GM18498 (cell line): ENCODE measurements at regions not wholly inside any gene's neighbourhood (a gene's known extent, or its start where the extent isn't known, plus 50 kb on each side); places are given as distances from the start of the nearest gene placed in this dataset.

Experiments used
- ATAC-seq: cut with Tn5 transposase; IDR thresholded peaks from one replicate; pipeline ENCODE4 v1.9.1; 2021; ENCODE audit warnings: mild to moderate bottlenecking, moderate library complexity; ENCODE audit not compliant: unreplicated experiment

DNA sequence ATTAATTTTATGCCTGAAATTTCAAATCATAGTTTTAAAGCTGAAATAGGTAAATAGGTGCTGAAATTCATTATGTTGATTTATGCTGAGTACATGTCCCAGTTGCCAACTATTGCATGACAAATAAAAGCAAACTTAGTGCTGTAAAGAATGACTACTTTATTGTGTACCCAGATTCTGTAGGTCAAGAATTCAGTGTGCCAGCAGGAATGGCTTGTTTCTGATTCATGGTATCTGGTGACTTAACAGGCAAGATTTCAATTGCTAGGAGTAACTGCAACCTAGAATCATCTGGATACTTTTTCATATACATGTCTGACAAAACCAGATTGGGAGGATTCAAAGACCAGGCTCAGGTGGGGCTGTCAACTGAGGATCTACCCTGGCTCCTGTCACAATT, 678.4 kb upstream of the ADAMTS5 start:
- ATAC-seq = no peak

DNA sequence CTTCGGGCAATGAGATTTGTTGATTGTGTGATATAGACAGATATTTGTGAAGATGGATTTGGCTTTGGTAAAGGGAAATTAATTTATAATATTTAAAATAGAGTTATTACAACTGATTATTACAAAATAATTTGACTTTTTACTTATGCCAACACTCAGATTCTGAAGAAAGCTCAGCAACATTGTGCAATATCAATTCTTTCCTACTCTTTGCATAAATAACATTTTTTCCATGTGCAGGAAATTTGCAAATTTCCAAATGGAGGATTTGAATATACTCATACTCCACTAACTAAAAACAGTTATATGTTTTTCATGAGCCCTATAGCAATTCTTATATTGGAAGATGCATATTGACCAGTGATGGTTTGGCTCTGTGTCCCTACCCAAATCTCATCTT, 676.4 kb upstream of the ADAMTS5 start:
- ATAC-seq = no peak

DNA sequence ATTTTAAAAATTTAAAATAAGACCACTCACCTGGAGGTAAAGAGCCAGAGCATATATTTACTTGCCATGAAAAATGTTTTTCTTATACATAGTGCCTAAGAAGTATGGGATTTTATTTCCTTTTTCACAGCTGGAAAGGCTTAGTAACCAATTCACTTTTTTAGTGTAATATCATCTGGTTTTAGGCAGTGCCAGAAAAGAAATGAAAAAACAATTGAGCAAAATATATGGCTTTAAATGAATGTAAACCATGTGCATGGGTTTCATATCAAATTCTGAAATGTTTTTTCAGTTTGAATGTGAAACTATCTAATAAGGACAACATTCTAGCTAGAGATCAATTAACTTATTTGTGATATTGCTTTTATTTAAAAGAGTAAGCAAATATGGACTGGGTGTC, 672.4 kb upstream of the ADAMTS5 start:
- ATAC-seq = no peak

DNA sequence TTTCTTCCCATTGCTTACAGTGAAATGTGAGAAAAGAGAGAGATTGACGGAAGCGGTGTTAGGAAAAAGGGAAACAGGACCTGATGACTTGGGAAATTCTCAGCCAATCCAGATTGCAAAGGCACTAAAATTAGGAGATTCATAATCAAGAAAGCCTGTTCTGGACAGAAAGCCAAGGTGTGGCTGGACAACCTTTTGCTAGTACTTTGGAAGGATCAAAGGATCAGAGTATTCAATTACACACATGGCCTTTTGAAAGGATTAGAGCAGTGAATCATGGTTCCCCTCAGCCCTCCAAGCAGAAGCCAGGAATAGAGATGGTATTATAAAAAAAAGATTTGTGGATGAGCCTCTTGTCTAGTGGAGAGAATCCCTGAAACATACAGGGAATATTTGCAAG, 669.8 kb upstream of the ADAMTS5 start:
- no peak for ATAC-seq

DNA sequence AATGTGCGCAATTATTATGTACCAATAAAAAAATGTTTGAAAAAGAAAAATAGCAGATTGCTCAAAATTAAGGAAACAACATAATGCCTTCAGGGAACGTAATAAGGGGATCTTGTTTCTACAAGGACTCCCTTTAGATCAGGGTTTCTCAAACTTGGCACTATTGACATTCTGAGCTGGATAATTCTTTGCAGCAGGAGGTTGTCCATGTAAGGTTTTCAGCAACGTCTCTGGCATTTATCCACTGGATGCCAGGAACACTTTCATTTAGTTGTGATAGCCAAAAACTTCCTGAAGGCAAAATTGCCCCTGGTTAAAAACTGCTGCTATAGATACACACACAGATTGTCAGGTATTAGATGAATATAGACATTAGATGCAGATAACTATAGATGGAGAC, 666.7 kb upstream of the ADAMTS5 start:
- ATAC-seq = no peak

DNA sequence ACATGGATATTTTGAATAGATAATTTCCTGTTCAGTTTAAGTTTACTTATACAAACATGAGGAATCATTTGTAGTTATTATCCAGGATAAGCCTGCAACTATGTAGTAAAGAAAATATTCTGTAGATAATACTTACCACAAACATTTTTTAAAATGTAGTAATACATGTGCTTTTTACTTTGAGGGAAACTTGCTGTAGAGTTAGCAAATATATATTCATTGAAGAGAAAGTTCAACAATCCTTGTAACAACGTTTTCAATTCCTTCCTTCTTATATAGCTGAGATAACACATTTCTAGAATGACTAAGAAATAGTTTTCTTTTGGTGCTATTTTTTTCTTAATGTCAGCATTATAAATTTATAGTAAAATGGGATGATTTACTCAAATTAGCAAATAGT, 664.6 kb upstream of the ADAMTS5 start:
- ATAC-seq = no peak

DNA sequence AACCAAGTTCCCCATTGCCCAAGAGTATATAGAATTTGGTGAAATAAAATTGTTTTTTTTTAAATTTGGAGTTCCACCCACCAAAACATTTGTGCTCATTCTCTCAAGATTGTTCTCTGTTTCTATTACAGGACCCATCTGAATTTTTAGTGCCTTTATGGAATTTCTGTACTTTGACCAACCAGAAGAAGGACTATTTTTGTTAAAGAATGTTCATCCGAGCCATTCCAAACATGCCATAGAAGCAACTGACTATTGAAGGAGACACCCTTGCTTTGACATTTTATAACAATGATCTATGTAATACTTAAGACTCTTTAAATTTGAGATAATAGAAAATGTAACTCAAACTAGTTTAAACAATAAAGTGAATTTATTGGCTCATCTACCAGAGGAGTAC, 655.7 kb upstream of the ADAMTS5 start:
- ATAC-seq = no peak

DNA sequence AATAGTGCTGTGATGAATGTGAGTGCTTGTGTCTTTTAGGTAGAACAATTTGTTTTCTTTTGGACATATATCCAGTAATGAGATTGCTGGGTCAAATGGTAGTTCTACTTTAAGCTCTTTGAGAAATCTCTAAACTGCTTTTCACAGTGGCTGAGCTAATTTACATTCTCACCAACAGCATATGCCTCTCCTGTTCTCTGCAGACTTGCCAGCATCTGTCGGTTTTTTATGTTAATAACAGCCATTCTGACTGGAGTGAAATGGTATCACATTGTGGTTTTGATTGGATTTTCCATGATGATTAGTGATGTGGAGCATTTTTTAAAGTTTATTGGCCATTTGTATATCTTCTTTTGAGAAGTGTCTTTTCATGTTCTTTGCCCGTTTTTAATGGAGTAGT, 647.3 kb upstream of the ADAMTS5 start:
- ATAC-seq = no peak

DNA sequence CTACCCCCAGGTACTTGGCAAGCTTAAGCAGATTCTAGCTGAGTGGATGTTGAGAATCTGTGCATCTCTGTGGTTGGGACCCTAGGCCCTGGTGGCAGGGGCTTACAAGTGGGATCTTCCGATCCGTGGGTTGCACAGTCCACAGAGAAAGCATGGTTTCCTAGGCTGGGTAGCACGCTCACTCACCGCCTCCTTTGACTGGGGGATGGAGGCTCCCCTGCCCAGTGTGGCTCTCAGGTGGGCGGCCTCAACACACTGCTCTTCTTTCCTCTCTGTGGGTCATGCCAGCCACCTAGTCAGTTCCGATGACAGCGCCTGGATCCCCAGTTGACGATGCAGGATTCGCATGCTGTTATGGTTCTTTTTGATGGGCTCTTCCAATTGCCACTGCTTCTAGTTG, 639.5 kb upstream of the ADAMTS5 start:
- ATAC-seq = no peak

DNA sequence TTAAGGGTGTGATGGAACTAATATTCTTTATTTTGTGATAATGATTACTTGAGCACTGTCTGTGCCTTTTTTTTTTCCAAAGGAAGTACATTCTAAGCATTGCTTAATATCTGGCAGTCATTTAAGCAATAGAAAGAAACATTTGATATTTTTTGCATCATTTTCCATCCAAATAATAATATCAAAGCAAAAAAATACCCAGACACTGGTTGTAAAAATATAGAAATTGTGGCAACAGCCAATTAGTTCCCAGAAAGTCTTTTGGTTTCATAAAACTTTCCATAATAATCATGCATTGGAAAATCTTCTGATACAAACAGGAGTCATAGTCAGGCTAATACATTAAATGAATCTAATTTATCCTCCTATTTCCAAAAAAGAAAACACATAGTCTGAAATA, 629.3 kb upstream of the ADAMTS5 start:
- ATAC-seq = no peak

DNA sequence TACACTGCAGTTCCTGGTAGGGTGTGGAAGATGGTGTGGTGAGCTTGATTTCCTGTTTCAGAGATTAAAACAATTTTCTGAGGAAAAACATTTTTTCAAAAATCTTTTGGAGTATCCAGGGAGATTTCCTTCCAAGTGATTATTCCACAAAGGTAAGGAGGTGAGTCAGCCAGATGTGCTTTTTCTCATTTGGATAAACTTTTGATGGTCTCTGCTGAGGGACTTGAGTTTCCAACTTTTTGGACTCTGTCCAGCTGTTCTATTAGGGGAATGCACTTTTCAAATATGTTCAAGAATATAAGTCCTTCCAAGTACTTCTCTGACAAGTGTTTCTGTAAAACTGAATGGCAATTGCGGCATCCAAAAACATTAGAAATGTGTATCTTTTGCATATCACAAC, 628.8 kb upstream of the ADAMTS5 start:
- no peak for ATAC-seq

DNA sequence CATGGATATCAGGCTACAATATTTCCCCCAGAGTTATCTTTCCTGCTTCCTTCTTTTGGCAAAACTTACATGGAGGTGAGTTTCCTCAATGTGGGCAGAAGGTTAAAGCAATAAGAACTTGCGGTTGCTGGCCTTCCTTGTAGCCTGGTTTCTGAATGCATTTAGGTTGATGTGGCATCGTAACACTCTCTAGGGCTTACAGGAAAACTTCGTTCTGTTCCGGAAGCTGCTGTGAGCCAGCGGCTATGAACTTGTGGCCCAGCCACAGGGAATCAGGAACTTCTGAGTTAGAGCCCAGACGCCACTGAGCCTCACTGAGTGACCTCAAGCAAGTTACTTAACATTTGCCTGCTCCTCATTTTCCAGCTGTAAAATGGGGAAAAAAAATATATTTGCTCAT, 623.4 kb upstream of the ADAMTS5 start:
- ATAC-seq = no peak

DNA sequence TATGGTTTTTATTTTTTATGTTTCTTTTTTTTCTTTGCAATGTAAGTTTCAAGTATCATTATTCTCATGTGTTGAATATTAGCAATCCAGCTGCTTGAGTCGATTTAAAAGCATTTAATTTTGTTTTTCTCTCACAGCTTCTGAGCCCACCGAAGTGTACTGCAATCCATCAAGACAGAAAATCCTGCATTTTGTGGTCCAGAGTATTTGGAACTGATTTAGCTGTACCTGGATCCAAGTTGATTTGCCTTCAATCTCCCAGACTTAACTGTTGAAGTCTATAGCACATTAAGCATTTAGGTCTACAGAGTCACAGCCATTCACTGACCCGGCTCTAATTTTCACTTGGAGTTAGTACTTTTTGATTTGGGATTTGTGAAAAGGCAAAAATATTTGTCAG, 622.9 kb upstream of the ADAMTS5 start:
- ATAC-seq = no peak

DNA sequence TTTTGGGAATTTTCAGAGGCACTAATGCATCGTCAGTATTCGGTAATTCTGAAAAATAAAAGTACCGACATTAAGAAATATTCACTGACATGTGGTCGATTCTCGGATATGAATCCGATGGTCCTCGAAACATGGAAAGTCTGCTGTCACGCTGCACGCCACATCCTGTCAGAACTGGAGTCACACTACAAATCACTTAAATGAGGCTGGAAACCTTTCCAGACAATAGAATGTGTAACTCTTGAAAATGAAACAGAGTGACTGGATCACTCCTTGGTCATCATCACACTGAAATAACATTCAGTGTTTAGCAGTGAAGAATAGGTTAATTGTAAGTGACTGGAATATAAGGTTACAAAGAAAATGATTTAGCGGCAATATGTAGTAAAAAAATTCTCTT, 620.1 kb upstream of the ADAMTS5 start:
- ATAC-seq = no peak

DNA sequence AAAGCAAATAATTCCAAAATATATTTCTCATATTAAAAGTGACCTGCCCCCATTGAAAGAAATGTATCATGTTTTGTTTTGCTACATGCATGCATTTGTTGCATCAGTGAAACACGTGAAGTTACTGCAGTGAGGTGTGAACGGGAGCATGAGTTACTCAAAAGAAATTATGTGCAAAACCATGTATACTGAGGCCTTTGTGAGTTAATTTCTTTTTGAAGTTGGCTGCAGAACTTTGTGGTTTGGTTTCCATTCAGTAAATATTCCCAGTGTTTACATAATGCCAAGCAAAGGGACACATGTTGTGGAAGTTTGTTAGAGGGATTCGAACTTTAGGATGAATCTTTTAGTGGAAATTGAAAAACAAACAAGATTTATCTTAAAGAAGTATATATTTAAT, 619.4 kb upstream of the ADAMTS5 start:
- no peak for ATAC-seq

DNA sequence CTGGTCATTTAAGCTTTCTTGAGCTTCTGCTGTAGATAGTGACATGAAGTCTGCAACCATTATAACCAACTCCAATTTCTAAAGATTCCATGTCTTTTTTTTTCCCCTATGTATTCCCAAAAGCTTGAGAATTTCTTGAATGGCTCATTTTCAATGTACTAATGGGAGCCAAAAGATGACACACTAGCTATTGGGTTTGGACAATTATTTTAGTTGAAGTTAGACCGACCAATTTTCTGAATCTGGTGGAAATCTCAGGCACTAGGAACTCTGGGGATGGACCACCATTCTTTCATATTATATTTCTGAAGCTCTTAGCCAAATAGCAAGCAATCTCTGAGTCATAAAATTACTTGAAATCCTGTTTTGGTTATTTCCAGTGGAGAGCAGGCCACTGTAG, 617.4 kb upstream of the ADAMTS5 start:
- ATAC-seq = no peak

DNA sequence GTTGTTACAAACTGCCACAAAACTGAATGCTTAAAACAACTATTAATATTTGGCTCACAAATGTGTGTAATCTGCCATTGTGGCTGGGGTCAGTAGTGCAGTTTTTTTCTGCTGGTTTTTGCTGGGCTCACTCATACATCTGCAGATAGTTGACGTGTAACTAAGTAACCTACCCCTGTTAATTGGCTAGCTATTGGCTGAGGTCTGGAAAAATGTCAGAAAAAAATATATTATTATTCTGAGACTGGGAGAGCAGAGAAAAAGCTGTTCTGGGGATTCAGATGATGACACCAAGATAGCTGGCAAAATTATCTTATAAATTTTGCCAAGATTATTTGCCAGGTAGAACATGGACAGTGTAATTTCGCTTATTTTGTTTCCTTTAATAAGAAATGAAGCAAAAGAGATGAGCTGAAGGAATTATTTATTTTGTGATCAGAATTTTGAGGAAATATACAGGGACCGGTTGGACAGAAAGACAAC, 616.1 kb upstream of the ADAMTS5 start:
- ATAC-seq = no peak

DNA sequence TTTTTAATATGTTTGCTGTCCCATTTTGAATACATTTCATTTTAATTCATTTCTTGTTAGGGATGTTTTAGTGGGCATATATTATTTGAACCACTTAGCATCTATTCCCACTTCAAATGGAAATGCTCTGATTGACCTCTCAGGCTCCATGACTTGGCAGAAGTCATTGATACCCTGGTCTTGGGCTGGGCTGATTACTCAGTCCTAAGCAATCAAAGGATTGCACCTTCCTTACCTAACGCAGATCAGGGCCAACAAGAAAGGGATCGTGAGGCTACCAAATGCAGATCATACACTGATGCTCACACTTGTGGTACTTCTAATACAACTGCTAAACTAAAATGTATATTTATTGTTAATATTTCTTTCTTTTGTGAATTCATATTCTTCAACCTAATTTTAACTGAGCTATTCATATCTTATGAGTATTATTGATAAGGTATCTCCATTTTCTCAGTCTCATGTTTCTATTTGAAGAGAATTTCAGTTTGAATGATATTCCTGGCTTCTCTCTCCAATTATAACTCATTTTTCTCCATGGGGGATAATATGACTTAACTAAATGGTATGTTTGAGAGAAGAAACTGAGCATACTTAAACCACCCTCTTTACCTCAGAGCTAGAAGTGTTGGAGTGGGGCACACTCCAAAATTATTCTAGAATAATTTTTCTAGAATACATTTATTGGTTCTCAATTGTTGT, 615.5 kb upstream of the ADAMTS5 start:
- no peak for ATAC-seq

DNA sequence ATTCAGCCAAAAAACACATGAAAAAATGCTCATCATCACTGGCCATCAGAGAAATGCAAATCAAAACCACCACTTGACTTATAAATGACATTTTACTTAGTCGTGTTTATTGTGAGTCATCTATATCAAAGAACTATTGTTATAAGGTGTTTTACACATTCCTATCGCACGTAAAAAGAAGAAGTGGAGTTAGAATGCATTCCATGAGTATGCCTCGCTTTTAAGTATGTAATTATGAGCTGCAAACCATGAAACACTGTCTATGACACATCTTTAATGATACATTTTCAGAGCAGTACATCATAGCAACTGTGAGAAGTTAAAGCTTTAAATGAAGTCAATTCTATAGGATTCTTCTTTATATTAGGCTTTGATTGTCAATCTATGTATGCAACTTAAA, 614.3 kb upstream of the ADAMTS5 start:
- no peak for ATAC-seq

DNA sequence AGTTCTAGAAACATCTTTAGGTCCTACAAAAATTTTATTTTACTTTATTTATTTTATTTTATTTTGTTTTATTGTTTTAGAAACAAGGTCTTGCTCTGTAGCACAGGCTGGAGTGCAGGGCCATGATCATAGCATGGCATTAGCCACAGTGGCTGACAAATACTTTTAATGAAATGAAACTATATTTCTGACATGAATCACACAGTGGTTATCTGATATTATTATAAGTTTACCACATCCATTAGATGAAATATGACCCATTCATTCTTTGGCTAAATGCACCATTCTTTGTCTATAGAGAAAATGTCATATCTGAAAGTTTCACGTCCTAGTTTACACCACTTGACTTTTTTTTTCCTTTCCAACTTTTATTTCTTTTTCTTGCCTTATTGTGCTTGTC, 613.4 kb upstream of the ADAMTS5 start:
- ATAC-seq = no peak

DNA sequence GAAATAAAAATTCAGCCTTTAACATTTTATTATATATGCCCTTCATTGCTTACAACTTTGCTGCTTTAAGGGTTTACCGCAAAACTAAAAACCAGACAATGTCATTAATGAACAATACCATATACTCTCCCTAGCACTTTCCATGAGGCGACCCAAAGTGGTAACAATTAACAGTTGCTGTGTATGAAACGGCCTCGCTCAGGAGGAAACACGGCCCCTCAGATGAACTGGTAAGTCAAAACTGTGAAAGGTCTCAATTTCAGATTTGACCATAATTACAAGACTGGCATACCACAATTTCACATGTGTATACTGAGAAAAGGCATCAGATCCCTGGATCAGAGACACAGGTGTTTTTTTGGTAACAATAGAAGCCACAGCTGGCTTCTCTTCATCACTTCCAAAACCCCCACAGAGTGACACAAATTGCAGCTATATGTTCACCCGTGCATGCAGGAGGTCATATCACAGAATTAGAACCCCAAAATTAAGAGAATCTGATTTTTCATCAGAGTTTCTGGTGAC, 611.9 kb upstream of the ADAMTS5 start:
- no peak for ATAC-seq

DNA sequence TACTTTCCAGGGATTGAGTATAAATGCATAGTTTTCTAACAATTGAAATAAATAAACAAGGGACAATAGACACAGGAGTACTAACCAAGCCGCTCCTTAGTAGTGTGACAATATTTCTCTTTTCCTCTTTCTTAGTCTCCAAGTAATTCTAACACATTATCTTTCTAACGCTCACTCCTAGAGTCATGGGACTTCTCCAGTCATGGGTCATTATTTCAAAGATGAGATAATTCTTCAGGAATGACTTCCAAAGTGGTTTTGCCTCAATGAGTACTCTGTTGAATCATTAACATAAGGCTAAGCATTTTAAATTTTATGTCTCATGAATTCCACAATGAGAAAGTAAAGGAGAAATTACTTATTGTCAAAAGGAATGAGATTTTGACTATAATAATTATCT, 605.8 kb upstream of the ADAMTS5 start:
- no peak for ATAC-seq

DNA sequence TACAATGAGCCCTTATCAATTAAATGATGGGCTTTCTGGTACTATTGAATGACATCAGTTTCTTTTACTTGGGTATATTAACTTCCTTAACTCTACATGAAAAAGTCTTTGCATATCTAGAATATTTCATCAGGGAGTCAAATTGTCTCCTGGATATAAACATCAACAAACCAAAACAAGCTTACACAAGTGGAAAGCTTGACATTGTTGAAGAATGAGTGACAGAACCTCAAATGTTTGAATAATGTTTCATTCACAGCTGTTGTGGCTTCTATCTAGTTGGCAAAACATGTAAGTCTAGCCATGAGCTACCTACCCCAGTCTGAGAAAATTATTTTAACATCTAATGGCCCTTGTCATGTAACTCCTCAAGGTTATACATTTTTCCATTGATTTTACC, 604.8 kb upstream of the ADAMTS5 start:
- ATAC-seq = no peak
